GM19035 (cell line): ENCODE measurements at regions not wholly inside any gene's neighbourhood (a gene's known extent, or its start where the extent isn't known, plus 50 kb on each side); places are given as distances from the start of the nearest gene placed in this dataset.

ENCODE experiments used
- ATAC-seq: cut with Tn5 transposase; IDR thresholded peaks from one replicate; pipeline ENCODE4 v1.9.1; 2021; ENCODE audit not compliant: unreplicated experiment

- no peak for ATAC-seq
These were observed 140.3 kb upstream of the SEMA6D start for GRCh38 chr15:47577000-47577399.

GRCh38 chr15:47577461-47577860, 139.8 kb upstream of the SEMA6D start:
- ATAC-seq: no peak

GRCh38 chr15:47582233-47582632, 135.1 kb upstream of the SEMA6D start:
- ATAC-seq: no peak

GRCh38 chr15:47584316-47584715, 133.0 kb upstream of the SEMA6D start:
- no peak for ATAC-seq

- ATAC-seq: no peak
These were observed 130.6 kb upstream of the SEMA6D start for GRCh38 chr15:47586653-47587224.

- ATAC-seq: no peak
These were observed 129.1 kb upstream of the SEMA6D start for GRCh38 chr15:47587940-47588802.

- ATAC-seq: no peak
These were observed 128.3 kb upstream of the SEMA6D start for GRCh38 chr15:47588958-47589357.

GRCh38 chr15:47598996-47599395, 118.3 kb upstream of the SEMA6D start:
- no peak for ATAC-seq

GRCh38 chr15:47599806-47600205, 117.5 kb upstream of the SEMA6D start:
- ATAC-seq: no peak

- ATAC-seq: no peak
These were observed 115.2 kb upstream of the SEMA6D start for GRCh38 chr15:47602121-47602520.

GRCh38 chr15:47603026-47603425, 114.3 kb upstream of the SEMA6D start:
- ATAC-seq: no peak

- ATAC-seq: no peak
These were observed 109.6 kb upstream of the SEMA6D start for GRCh38 chr15:47607695-47608094.

GRCh38 chr15:47609693-47610092, 107.6 kb upstream of the SEMA6D start:
- ATAC-seq: no peak

- no peak for ATAC-seq
These were observed 106.6 kb upstream of the SEMA6D start for GRCh38 chr15:47610736-47611135.

- ATAC-seq: no peak
These were observed 102.8 kb upstream of the SEMA6D start for GRCh38 chr15:47614360-47615011.

GRCh38 chr15:47616876-47617275, 100.4 kb upstream of the SEMA6D start:
- ATAC-seq: no peak

GRCh38 chr15:47618241-47618640, 99.1 kb upstream of the SEMA6D start:
- ATAC-seq: no peak

- no peak for ATAC-seq
These were observed 96.2 kb upstream of the SEMA6D start for GRCh38 chr15:47620960-47621681.

- ATAC-seq: no peak
These were observed 95.2 kb upstream of the SEMA6D start for GRCh38 chr15:47622055-47622454.

- ATAC-seq: no peak
These were observed 92.8 kb upstream of the SEMA6D start for GRCh38 chr15:47624503-47624902.

GRCh38 chr15:47639042-47639441, 78.3 kb upstream of the SEMA6D start:
- no peak for ATAC-seq
